ENCODE measurements at regions not wholly inside any gene's neighbourhood (a gene's known extent, or its start where the extent isn't known, plus 50 kb on each side); places are given as distances from the start of the nearest gene placed in this dataset.

DNA sequence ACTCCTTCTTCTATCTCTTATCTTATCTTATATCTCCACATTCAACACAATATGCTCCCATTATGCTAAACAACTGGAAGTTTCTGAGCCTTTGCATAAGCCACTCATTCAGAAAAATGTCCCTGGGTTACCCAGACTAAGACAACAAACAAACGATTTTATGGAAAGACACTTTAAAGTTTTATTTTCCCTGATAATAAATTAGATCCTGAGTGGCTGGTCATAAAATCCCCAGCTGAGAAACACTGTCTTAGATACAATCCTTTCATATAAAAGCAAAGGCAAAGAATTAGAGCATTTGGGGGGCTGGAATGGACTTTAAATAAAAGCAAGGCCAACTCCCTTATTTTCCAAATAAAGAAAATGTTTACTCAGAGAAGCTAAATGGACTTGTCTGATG, 322.3 kb downstream of the GBE1 start:
- no peak for DNase-seq

DNA sequence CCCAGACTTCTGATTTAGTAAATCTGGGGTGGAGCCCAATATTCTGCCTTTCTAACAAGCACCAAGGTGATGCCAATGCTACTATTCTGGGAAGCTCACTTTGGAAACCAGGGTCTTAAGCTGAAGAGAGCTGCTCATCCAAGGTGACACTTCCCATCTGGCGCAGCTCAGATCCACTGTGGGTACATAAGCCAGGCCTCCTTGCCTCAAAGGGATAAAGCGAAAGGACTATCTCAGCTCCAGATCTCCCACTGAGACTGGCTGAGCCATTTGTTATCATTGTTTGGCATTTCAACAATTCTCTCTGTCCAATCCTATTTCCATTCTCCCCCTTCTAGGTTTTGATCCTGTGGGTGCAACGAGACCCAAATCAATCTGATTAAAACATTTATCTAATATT, 323.8 kb downstream of the GBE1 start:
- no peak for DNase-seq

DNA sequence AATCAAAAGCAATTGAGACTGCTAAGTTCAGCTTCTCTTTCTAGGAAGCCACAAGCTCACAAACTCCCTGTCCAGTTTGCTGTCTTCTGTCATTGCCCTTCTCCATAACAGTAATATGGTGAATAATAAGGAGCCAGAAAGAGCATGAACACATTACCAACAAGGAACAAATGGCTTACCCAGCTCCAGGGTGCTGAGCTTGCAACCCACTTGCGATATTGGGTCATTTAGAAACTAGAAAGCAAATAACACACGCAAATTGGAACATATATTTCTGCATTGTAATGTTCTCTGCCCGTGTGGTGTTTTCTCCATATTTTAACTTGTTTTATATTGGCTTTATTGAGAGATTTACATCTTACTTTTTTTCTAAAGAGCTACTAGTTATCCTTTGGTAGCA, 325.3 kb downstream of the GBE1 start:
- no peak for DNase-seq

DNA sequence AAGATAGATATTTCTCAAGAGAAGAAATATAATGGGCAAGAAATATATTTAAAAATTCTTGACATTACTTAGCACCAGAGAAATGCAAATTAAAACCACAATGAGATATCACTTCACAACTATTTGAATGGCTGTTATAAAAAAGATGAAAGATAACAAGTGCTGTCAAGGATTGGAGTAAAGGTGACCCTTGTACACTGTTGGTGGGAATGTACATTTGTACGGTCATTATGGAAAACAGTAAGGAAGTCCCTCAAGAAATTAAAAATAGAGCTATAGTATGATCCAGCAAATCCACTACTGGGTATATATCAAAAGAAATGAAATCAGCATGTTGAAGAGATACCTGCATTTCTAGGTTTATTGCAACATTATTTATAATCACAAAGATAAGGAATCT, 326.4 kb downstream of the GBE1 start:
- DNase-seq, result no peak

DNA sequence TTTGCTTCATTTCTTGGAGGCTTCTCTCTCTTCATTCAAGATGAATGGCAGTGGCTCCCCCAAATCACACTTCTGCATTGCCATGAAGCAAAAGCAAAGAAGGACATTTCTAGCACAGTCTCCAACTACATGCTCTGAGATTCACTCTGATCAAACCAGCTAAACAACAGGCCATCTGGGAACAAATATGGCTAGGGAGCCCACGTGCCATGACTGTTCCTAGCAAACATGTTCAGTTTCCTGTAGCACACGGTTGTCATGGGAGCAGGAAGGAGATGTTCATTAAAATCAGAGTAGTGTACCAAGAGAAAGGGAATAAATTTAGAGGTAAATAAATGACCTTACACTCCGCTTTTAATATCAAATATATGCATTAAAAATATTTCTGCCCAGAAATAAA, 327.3 kb downstream of the GBE1 start:
- DNase-seq, result no peak

DNA sequence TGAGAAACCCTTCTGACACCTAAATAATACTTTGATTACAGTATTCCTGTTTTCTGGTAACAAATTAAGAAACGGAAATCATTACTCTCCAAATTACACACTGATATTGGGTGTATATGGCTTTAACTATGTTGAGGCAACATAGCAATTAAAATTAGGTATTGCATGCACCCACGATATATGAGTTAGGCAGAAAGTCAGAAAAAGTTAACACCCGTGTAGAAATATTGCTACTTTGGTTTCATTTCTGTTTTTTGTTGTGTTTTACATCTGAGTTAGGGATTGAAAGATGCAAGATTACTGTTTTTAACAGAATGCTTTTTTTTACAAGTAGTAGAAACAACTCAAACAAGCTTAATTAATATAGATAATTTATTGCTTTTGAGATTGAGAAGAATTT, 327.8 kb downstream of the GBE1 start:
- peak; percentile 31 for DNase-seq

- DNase-seq, result no peak
Measured at GRCh38 chr3:81432456-81432855, 329.0 kb downstream of the GBE1 start.

GRCh38 chr3:81426826-81427577, 334.4 kb downstream of the GBE1 start:
- no peak for DNase-seq

DNA sequence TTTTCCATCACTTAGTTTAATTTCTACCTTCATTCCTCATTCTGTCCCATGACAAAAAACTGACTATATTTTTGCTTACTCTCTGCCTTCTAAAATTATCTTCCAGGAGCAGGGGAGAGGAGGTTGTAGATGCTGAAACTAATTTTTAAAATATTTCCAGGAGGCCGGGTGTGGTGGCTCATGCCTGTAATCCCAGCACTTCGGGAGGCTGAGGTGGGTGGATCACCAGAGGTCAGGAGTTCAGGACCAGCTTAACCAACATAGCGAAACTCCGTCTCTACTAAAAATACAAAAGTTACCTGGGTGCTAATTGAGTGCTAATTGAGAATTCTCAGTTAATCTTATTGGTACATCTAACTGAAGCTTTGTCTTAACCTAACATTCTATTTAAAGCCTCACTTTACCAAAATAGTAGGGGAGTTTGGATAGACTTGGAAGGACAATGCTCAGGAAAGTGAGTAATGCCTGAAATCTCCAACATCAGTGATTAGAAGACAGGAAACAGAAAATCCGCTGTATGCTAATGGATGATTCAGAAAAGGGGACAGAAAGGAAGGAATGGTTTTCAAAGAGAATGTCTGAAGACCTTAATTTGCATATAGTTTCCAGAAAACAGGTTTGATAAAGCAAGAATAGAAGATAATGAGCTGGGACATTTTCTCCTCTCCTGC, 336.1 kb downstream of the GBE1 start:
- DNase-seq, result no peak

- no peak for DNase-seq
Measured at GRCh38 chr3:81419228-81419627, 342.2 kb downstream of the GBE1 start.

DNA sequence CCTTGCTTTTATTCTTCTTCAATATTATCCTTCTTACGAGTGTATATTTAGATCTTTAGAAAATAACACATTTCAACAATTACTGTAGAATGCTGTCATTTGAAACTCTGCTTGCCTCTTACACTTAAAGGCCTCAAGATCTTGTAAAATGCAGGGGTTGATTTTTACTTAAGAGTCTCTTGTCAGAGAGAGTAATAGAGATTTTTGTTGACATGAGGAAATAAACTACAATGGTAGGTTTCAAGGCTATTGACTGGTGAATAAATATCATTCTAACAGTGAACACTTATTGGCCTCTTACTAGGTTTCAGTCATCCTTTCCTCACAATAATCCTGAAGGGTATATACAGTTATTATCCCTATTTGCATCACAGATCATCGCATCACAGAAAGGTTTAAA, 344.6 kb downstream of the GBE1 start:
- no peak for DNase-seq

GRCh38 chr3:81406318-81406717, 355.1 kb downstream of the GBE1 start:
- no peak for DNase-seq

DNA sequence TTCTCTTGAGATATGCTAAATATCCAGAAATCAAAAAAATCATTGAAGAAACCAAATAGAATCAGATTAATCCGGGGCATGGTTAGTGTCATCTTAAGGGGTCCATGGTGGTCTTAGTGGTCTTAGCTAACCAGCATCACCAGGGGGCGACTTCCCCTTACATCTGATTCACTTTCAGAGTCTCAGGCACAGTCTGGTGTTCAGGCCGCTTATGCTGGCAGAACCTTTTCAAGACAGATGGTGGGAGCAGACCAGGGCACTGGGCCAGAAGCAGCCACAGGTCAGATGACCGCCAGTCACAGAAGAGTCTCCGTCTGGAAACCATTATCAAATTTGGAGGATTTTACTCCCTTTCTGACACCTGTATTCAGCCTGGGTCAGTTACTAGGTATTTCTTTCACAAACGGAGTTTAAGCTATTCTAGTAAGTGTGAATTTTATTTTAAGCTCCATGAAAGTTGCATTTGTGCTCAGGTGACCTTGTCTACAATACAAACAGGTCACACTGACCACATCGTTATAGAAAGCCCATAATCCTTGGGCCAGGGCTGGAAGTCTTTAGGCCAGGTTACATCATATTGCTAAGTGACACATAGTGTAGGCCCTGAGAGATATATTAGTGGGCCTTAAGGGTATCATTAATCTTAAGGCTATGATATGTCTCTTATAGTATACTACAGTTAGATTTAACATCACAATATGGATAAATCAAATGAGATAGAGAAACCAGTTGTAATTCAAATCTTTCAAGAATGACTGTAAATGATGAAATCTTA, 365.5 kb downstream of the GBE1 start:
- no peak for DNase-seq

DNA sequence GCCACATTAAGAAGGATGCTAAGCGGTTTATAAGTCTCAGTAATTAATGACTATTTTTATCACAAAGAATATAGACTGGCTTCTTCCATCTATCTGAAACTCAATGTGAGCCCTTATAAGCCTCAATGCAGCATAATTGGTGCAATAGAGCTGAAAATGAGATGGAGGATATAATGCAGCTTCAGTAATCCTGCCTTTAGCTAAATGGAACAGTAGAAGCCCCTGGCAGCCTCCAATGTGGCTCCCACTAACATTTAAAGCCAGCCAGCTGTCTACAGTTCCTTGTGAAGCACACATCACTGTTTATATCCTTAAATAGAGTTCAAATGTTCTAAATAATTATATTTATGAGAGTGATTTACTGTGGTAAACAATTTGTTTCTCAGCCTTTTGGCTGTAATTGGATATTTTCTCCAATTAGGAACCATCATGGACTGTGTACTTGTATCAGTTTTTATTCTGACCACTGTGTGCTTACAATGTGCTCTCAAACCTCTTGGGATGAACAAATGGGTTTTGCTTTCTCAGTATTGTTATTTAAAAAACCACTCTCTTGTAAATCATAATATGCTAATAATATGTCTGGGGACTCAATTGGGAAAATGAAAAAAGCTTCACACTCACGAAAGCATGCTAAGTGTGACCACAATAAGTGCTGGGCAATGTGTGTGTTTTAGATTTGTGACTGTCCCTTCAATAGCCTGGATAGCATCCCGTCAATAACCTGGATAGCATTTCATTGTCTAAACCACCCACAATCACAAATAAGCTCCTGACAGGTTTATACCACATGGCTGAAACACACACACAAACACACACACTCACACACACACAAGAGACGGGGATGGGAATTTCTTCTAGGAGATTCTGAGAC, 366.6 kb downstream of the GBE1 start:
- DNase-seq, result no peak

DNA sequence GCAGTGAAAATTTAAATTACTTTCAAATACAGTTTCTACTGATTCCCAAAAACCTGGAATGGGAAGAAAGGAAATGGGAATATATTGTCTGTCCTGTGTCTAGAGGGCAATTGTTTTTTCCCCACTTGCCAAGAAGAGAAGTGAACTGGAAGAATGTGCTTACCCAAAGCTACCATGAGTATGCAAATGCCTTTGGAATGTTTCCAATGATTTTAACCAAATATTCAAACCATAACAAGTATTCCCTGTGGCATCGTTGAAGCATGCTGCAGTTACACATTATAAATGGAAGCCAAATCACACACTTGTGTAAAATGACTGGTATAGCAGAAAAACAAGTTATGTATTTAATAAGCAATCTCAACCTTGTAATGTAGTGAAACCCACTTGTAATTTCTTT, 368.2 kb downstream of the GBE1 start:
- no peak for DNase-seq

GRCh38 chr3:81390796-81391195, 370.6 kb downstream of the GBE1 start:
- DNase-seq, result no peak

GRCh38 chr3:81388191-81388590, 373.3 kb downstream of the GBE1 start:
- DNase-seq, result no peak

DNA sequence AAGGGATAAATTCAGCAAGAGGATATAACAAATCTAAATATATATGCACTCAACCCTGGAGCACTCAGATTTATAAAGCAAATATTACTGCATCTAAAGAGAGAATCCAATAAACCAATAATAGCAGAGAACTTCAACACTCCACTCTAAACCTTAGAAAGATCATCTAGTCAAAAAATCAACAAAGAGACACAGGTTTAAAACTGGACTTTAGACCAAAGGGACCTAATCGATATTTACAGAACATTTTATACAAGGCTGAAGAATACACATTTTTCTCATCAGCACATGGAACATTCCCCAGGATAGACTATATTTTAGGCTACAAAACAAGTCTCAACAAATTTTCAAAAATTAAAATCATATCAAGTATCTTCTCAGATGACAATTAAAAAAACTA, 379.0 kb downstream of the GBE1 start:
- DNase-seq, result no peak

DNA sequence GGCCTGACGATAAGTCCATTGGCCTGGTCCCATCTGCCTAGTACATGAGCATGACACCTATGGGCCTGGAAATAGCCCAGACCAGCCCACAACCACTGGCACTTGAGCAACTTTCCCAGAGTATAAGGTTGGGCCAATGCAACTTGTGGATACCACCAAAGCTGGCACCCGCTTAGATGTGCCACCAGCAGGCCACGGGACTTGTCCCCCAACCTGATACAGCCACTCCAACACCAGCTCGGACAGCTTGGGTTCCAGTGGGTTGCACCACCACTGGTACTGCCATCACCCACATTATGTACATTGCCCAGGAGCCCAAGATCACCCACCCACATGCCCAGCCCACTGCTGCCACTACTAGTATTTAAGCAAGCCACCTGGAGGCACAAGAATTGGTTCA, 381.2 kb downstream of the GBE1 start:
- no peak for DNase-seq

DNA sequence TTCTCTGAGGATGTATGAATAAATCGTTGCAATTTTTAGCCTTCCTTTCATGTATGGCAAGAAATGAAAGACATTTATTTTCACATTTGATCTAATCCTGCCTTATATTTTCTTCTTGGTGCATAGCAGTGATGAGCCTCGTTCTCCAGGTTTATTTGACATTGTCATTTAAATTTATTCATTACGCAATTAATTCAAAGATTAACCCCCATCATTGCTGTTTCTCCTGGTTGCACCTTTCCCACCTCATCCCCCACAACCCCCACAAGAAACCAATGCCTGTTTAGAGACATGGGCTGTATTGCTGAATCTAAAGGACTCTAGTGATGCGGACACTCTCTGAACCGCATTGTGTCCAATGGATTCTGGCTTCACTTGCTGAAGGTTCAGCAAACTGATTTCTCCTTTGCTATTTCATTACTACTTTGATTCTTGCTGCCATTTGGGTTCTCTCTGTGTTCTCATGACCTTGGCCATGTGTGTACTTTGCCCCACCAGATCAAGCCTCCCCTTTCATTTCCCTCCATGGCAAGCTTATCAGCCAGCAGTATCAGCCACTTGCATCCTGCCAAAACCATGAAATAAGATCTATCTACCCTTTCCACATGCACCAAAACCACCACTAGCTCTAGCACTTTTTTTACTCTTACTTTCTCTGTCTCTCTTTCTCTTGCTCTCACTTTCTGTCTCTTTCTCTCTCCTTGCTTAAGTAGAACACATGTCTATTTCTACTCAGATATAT, 382.7 kb downstream of the GBE1 start:
- no peak for DNase-seq

DNA sequence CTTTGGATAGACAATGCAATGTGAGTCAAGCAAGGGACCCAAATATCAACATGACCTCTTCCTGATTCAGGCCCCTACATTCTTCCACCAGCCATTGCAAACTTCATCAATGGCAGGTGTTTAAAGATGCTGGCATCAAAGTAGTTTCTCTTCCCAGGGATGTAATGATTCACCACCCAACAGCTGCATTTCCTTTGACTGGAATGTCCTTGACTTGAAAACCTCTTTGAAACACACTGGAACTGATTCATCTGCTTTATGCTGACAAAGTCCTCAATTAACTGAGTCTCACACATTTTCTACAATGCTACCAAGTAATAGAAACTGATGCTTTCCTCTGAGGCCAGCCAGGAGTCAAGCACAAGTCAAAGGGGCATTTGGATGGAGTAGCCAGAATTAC, 385.5 kb downstream of the GBE1 start:
- DNase-seq, result no peak

DNA sequence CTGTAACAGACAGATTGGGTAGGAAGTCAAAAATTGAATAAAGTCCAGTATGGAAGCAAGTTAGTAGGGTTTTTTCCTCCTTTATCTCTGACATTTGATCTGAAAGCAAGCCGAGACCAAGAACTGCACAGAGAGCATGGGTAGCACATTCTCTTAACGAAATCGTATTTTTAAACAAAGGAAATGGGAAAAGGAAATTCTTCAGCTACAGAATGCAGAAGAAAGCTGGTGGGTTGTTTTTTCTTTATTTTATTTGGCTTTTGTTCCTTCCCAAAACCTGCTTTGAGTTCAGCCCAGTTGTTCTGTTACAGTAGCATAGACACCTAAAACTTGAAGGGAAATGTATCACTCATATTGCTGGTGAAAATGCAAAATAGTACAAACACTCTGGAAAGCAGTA, 397.0 kb downstream of the GBE1 start:
- DNase-seq, result no peak
